ENCODE measurements at regions not wholly inside any gene's neighbourhood (a gene's known extent, or its start where the extent isn't known, plus 50 kb on each side); places are given as distances from the start of the nearest gene placed in this dataset.

GRCh38 chr15:77824361-77825251 is 191.9 kb upstream of the LINGO1 start:
- TF ChIP-seq POLR2A (IDR thresholded peaks at IDR 0.05) = no peak
- TF ChIP-seq, protein P1, sequence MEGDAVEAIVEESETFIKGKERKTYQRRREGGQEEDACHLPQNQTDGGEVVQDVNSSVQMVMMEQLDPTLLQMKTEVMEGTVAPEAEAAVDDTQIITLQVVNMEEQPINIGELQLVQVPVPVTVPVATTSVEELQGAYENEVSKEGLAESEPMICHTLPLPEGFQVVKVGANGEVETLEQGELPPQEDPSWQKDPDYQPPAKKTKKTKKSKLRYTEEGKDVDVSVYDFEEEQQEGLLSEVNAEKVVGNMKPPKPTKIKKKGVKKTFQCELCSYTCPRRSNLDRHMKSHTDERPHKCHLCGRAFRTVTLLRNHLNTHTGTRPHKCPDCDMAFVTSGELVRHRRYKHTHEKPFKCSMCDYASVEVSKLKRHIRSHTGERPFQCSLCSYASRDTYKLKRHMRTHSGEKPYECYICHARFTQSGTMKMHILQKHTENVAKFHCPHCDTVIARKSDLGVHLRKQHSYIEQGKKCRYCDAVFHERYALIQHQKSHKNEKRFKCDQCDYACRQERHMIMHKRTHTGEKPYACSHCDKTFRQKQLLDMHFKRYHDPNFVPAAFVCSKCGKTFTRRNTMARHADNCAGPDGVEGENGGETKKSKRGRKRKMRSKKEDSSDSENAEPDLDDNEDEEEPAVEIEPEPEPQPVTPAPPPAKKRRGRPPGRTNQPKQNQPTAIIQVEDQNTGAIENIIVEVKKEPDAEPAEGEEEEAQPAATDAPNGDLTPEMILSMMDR (IDR thresholded peaks at IDR 0.05) = no peak

All from tibial nerve (tissue), 3 donors.